ENCODE measurements at regions not wholly inside any gene's neighbourhood (a gene's known extent, or its start where the extent isn't known, plus 50 kb on each side); places are given as distances from the start of the nearest gene placed in this dataset.

DNA sequence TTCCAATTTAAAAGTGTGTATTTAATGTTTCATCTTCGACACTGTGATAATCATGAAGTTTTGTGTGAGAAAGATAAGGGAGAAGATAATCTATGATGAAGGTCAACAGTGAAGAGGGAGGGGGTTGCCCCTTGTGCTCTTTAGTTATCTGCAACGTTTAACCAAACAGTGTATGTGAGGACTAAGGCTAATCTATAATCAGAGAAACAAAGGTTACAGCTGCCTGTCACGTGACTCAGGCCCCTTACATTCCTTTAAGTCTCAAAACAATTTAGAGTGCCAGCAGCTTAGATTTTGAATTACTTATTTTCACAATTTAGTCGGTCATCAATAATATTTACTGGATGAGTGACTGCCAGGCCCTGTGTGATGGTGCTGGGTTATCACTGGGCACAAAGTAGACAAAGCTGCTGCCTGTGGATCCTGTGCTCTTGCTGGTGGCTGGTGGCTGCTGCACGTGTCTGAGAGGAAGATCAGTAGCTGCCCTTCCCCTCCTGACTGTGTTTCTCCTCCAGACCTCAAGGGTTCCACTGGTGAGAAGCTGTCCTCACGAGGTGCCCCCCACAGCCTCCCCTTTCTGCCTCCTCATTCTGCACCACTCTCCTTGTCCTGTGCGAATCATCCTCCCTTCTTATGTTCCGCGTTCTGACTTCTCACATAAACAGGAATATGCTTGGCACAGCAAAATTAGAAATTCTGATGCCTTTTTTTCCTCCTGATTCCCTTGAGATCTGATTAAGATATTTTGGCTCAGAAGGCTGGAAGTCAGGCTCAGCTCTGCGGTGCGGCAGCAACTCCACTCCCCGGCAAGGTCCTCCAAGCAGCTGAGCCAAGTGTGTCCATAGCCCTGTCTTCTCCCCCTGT lies 331.1 kb upstream of the B3GAT1 start:
- DNase-seq: no peak

DNA sequence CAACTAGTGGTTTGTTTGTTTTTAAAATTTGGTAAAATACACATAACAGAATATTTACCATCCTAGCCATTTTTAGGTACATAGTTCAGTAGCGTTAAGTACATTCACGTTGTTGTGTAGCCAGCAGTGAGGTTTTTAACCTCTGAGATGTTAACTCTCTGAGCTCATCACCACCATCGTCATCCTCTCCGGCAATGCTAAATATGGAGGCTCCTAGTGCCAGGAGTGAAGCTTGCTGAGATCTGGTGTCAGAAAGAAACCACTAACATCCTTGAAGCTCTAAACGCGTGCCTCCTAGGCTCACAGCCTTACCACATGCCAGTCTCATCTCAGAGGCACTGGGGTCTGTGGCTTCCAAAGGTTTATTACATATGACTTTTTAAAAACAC lies 330.2 kb upstream of the B3GAT1 start:
- DNase-seq: no peak

DNA sequence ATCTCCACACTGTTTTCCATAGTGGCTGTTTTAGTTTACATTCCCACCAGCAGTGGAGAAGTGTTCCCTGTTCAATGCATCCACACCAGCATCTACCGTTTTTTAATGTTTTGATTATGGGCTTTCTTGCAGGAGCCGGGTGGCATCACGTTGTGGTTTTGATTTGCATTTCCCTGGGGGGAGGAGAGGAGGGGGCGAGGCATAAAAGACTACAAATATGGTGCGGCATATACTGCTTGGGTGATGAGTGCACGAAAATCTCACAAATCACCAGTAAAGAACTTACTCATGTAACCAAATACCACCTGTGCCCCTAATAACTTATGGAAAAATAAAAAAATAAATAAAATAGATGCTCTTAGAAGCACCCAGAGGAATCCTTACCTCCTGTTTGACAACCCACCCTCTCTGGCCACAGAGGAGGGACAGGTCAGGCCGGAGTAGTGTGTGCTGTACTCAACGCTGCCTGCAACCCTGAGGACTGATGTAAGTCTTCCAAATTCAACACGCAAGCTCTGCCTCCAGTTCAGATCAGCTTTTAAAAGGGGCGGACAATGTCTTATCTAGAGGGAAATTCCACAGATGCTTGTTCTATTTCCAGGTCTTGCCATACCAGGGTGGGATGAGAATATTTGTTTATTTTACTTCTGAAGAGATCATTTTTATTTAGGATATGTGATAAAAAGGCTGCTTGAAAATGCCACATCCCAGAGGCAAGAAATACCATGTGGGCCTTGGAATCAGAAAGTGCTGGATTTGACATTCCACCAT lies 329.6 kb upstream of the B3GAT1 start:
- DNase-seq: no peak

DNA sequence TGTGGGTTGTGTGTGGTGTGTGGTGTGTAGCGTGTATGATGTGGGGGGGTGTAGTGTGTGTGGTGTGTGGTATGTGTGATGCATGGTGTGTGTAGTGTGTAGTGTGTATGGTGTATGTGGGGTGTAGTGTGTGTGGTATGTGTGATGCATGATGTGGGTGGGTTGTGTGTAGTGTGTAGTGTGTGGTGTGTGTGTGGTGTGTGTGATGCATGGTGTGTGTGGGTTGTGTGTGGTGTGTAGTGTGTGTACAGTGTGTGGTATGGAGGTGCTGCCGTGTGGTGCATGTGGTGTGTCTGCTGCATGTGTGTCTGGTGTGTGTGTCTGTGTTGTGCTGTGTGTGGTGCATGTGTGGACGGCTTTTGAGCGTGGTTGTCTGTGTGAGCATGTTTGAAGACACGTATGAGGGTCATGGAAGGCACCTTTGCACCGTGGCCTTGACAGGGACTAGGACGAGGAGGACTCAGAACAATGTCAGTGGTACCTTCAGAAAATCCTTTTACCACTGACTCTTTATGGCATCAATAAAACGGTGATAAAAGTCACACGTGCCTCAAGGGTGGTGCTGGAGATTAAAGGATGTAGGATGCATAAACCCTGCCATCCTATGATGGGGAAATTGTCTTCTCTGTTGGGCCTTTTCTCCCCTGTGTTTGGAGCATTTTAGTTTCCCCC lies 328.7 kb upstream of the B3GAT1 start:
- DNase-seq: no peak

DNA sequence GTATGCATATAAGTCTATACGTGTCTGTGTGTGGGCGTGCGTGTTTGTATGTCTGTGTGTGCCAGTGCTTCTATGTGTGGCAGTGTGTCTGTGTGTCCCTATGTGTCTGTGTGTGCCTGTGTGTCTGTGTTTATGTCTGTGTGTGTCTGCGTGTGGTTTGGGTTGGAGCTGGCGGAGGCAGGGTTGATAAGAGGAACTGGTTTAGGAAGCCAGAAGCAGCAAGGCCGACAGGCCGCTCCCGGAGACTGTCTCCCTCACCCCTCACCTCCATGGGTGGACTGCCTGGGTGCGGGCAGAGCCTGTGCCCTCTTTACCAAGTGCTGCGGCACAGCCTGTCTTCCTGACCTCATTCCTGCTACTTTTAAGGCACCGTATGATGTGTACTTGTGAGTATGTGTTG lies 327.1 kb upstream of the B3GAT1 start:
- no peak for DNase-seq

DNA sequence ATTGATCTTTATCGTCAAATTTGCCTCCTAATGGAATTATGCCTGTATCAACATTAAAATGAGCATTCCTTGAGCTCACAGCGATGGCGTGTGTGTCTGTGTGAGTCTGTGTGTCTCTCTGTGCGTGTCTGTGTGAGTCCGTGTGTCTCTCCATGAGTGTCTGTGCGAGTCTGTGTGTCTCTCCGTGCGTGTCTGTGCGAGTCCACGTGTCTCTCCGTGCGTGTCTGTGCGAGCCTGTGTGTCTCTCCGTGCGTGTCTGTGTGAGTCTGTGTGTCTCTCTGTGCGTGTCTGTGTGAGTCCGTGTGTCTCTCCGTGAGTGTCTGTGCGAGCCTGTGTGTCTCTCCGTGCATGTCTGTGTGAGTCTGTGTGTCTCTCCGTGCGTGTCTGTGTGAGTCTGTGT lies 326.5 kb upstream of the B3GAT1 start:
- no peak for DNase-seq

DNA sequence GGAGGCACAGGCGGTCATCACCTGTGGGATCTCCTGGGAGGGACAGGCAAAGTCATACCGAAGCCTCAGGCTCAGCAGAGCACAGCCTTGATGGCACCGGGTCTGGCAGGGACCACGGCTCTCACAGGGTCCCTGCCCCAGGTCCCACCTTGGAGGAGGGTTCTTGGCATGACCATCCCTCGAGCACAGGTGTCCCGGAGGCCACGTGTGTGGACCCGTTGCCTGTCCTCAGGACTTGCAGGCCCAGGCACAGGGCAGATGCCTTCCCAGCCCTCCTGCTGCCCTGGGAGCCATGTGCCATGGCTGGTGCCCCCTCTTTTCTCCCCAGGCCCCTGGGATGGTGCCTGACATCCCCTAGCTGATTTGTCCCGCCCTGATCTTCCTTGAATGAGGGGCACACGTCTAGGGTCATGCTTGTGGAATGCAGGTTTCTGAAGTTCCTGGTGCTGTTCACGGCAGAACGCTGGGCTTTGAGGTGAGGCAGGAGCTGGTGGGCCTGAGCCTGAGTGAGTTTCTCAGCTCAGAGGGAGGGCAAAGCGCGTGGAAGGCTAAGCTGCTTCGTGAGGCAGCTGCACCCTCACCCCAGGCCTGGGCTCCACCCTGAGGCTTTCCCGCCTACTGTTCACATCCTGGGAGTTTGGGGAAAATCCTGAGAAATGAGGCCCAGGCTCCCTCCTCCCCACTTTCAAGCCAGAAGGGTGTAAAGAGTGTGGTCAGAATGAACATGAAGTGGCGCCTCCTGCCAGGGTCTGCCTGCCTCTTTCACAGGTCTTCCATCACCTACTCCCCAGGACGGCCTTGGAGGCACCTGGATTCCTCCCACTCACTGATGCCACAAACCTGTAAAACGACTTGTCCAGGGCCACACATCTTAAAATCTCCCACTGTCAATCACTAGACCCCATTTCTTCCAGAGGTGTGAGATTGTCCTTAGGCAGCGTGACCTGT lies 325.8 kb upstream of the B3GAT1 start:
- DNase-seq: no peak

DNA sequence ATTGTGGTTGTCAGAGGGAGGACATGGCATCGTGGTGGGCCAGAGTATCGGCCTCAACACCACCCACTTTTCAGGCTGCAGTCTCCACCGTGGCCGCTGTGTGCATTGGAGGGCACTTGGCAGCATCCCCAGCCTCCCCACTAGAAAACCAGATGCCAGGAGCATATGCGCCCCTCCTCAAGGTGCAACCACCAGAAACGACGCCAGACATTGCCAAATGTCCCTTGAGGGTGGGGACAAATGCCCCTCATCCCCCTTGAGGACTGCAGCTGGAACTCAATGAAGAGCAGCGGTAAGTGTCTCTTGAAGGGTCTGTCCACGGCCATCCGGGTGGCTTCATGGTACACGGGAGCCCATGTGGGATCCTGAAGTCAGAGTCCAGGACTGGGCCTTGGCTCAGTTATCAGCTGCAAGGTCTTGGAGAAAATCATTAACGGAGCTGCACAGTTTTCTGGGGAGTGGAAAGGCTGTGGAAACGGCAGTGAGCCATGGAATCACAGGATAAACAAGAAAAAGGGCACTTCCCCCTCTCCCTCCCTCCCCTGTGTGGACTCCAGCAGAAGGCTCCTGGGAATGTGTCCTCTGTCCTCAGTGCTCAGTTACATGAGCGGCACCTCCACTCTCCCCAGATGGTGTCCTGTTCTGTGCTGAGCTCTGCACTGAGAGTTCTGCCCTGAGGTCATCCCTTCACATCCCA lies 324.4 kb upstream of the B3GAT1 start:
- no peak for DNase-seq

DNA sequence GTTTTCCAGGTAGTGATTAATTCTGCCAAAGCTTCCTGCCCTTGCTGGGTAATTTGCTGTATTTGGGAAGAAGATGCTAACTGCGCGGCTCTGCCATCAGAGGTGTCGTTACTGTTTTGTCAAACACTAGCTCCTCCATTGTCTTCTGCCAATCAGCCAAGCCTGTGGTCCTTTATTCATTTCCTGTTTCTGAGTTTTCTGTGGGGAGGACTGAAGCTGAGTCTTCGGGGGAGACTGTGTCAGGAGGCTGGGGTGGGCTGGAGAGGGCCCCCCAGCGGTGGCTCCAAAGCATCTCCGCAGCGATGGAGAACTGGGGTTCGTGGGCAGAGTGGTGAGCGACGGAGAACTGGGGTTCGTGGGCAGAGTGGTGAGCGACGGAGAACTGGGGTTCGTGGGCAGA lies 322.9 kb upstream of the B3GAT1 start:
- no peak for DNase-seq

DNA sequence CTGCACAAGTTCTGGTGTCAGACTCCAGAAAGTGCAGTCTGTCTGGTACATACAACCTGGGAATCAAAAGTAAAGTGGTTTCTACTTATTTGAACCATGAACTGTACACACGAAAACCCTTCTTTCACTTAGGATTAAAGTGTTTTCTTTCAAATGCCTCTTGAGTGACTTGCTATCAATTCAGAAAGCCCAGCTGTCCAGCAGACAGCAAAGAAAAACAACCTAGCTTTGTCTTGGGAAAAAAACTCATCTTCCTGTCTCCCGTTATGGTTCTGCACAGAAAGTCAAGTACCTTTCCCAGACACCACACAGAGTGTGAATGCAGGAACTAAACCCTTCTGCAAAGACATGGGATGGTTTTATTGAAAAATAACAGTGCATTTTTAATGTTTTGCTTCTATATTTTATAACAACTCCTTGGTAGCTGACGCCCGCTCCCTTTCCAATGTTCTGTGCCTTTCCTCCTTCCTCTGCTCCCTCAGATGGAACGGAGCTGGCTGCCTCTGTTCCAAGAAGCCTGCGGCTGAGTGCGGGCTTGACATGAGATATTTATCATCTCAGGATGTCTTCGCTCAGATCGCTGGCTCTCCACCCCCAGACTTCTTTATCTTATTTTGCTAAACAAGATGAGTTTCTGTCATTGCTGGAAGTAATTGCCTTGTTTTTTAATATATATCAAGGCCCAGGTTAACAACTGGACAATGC lies 322.3 kb upstream of the B3GAT1 start:
- no peak for DNase-seq

DNA sequence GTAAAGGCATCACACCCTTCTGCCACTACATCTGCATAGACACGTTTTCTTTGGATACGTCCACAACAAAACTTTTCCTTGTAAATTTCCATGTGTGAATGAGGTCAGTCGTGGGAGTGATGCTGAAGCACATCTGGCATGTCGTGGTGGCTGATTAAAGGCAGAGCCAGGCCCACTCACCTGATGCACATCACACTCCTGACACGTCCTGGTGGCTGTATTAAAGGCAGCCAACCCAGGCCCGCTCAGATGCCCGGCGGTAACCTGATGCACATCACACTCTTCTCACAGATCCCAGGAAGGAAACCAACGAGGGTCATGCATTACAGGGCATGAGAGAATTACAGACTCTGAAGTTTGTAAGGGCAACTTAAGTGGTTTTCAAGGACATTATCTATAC lies 321.6 kb upstream of the B3GAT1 start:
- DNase-seq: no peak

DNA sequence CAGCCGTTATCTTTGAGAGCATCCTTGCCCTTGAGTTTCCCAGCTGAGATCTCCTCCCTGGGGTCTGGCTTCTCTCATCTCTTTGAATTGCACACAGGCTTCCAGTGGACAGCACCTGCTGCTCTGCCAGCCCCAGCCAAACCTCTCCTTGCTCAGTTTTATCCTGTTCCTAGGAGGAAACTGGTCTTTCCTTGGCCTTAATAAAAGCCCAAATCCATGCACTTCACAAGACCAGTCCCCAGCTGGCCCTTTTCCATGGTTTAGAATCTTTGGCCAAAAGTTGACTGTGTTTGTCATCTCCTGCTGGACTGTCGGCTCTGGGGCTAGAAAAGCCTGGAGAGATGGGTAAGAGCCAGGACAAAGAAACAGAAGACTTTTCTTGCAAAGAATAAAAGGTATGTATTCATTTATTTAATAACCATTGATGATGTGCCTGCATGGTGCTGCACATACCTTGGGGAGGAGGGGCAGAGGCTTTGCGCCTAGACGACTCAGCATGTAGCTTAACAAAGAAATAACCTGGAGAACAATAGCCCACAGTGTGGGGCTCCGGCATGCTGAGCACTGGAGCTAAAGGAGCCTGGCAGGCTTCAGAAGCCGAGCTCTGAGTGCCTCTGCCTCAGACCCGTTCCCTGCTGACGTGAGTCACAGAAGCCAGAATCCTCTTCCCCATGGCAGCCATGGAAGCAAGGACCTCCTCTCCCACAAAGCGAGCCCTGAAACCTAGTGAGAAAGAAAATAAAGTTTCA lies 319.3 kb upstream of the B3GAT1 start:
- DNase-seq: no peak

DNA sequence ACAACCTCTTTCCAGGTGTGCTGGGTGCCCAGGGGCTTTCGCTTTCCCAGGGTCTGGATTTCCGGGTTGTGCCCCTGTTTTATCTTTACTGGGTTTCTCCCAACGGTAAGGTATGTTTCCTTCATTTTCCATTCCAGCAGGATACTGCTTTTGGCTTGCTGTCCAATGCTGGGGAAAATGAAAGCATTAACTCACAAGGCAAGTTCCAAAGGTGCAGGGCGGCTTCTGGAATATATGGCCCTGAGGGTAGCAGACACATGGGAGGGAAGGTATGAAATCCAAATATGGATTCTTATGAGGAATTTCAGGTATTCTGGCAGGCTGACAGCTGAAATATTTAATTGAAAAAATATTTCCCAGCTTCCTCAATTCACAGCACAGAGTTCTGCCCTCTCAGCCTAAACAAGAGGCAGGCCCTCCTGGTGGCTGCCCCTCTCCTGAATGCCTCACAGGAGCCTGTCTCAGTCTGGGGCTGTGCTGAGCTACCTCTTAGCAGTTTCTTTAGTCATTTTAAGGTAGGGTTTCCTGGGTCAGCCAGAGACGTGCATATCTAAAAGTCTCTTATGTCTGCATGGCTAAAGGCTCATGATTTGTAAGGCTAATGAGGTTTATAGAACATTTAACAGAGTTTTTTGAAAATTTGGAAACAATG lies 318.6 kb upstream of the B3GAT1 start:
- DNase-seq: no peak

DNA sequence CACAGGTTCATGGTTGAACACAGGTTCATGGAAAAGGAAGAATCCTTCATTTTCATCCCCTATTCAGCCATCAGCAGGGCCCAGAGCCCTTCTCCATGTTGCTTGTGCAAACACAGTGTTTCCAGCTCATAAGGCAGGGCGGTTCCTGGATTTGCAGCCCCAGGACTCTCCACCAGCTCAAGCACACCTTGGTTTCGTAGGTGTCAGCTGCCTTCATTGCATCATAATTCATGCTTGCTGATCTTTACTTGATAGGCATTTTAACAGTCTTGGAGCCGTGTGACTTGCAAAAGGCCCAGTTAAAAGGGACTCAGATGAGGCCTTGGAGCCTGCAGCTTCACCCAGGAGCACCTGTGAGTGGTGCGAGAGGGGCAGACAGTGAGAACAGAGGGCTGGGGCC lies 318.1 kb upstream of the B3GAT1 start:
- DNase-seq: no peak

DNA sequence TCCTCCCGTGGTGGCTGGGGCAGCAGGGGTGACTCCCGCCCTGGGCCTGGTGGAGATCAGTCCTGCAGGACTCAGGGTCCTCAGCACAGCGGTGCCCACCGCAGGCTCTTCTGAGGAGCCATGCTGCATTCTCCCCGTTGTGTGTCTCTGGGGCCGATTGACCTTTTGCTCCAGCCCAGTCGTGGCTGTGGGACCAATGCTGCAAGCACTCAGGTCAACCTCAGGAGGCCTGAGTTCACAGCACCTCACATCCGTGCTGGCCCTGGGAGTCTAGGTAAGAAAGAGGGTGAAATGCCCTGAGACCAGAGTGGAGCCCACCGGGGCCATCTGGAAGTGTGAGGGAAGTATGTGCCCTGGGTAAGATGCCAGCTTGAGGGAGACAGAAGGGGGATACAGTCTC lies 316.1 kb upstream of the B3GAT1 start:
- DNase-seq: no peak

DNA sequence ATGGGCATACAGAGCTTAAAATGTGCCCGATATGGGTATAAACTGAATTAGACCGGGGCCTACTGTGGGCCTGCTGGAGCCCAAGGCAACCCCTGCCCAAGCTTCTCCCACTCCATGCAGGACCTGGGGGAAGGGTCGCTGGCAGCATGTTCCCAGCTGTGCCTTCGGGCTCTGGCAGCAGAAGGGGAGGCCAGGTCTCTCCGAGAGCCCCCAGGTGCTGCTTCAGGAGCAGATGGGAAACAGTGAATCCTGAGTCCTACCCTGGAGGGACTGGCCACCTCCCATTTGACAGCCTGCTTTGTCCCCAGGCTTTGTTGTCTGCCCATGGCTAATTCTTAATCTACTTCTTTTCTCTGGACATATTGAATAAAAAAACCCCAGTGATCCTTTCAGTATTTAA lies 315.6 kb upstream of the B3GAT1 start:
- DNase-seq: no peak

DNA sequence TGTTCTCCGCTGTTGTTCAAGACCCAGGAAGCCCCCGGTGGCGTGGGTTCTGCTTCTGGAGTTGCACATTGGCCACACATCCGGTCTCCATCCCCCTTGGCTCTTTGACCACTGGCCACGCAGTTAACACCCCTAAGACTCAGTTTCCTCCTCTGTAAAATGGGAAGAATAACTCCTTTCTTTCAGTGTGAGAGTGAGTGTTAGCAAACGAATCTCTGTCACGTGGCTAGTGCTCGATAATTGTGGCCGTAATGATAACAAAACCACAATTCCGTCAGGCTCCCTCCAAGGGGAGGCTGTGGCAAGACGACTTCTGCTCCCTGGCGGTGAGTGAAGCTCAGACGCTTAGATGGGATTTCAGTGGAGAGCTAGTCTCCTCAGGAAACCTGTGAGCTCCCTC lies 315.2 kb upstream of the B3GAT1 start:
- no peak for DNase-seq

DNA sequence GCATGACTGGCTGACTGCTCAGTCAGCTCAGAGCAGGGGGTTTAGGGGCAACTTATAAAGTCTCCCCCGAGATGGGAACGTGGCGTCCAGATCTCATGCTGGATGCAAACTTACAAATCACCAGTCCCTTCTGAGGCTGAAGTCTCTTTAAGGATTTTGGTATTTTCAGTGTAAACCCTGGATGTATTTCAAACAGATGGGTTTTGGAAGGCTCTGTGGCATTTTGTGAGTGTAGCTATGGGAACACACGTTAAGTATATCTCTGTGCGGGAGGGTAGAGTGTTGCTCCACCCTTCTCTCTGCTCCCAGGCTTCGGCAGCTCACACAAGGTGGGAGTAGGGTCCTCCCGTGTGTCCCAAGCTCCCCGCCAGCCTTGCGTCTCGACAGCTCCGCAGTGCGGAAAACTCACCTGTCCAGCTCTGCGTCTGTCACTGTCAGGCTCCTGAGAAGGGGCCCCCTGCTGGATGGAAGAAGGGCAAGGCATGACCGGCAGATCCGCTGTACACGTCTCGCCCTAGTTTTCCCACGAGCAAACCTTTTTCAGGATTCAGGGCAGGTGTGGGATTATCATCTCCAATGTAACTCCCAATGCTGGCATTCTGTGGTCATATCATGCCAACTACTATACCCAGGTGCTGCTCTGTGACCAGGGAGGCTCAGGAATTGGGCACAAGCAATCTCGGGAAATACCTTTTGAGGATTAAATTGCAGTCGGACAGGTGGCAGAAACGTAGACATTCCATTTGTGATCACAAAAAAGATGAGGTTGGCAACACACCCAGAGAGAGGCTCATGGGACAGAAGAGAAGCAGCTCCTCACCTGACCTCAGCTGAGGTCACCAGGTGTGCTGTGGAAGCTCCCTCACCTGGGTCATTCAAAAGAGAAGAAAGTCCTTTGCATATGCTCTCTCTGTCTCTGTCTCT lies 313.9 kb upstream of the B3GAT1 start:
- no peak for DNase-seq

Data from skin of body (tissue), 1 donor.